A204.1 (cell line): ENCODE measurements at regions not wholly inside any gene's neighbourhood (a gene's known extent, or its start where the extent isn't known, plus 50 kb on each side); places are given as distances from the start of the nearest gene placed in this dataset.

Source experiments
- FAIRE-seq: peaks from 2 replicates; lab custom pipeline; 2012; peaks lifted over from hg19 to GRCh38; lab: Jason Lieb, UNC

DNA sequence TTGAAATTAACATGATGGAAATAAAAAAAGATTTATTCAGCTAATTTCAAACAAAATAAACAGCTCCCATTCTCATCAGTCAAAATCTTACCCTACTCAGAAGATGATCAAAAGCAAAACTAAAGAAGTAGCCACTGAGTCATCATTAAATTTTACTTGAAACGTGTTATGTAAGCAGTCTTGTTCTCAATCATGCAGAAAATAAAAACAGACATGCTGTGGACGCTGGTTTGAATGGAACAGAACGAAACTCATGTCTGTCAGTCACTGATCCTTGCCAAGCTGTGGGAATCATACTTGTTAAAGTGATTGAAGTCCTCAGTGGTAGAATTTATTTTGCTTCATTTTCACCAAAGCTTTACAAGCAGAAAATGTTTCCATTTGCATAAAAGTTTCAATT, 77.2 kb upstream of the TLR3 start:
- no peak for FAIRE-seq

- no peak for FAIRE-seq
Observed at GRCh38 chr4:185992585-185992984, 76.4 kb upstream of the TLR3 start.

GRCh38 chr4:185993328-185993973, 75.5 kb upstream of the TLR3 start:
- FAIRE-seq = no peak

- no peak for FAIRE-seq
Observed at GRCh38 chr4:185994750-185995149, 74.2 kb upstream of the TLR3 start.

- FAIRE-seq = no peak
Observed at GRCh38 chr4:185995665-185996064, 73.3 kb upstream of the TLR3 start.

DNA sequence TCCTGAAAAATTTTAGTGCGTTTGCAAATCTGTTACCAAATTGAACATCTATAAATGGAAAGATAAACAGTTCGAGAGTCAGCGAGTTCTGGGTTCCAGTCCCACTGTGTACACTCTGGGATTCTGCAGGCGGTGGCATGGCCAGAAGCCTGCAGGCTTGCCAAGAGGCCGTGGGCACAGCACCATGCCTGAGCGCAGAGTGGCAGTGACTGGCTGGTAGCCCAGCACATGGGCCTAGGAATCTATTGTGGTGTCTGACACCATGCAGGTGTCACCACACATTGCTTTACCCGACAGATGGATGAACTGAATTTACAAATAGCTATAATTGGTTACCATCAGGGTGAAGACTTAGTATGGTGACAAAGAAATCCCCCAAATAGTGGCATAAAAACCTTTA, 71.7 kb upstream of the TLR3 start:
- no peak for FAIRE-seq

GRCh38 chr4:185998791-185999190, 70.2 kb upstream of the TLR3 start:
- FAIRE-seq = no peak

- no peak for FAIRE-seq
Observed at GRCh38 chr4:185999207-185999606, 69.7 kb upstream of the TLR3 start.

DNA sequence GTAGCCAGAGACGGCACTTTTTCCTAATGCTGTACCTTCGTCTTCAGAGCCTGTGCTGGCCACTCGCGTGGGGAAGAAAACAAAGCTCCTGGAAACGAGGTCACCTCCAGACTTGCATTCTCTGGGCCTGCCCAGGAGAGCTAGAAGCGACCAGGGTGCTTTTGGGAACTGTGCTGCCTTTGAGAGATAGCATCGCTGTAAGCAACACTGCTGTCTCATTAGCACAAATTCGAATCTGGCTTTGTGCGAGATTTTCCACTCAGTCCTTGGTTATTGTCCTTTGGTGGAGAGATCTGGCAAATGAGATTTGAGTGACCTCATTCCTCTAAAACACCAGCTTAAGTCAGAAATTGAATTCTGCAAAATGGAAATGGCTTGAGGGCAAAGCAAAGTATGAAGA, 66.1 kb upstream of the TLR3 start:
- no peak for FAIRE-seq

- no peak for FAIRE-seq
Observed at GRCh38 chr4:186003746-186004145, 65.2 kb upstream of the TLR3 start.

DNA sequence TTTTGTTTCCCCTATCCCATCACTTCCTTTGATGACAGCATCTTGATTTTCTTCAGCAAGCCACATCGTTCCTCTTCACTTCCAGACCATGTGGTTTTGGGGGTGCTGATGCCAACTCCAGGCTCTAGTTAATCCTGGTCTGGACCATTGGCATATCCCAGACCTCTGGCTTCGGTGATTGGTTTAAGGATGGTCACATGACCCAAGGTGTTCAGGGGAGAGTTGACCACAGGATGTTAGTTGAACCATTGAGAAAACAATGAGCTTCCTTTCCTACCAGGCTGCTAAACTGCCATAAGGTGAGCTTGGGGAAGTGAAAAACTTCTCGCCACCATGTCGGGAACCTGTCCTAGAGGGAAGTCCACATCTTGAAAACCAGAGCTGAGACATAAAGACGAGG, 60.9 kb upstream of the TLR3 start:
- no peak for FAIRE-seq

- no peak for FAIRE-seq
Observed at GRCh38 chr4:186009976-186010375, 59.0 kb upstream of the TLR3 start.

GRCh38 chr4:186010821-186011220, 58.1 kb upstream of the TLR3 start:
- no peak for FAIRE-seq

DNA sequence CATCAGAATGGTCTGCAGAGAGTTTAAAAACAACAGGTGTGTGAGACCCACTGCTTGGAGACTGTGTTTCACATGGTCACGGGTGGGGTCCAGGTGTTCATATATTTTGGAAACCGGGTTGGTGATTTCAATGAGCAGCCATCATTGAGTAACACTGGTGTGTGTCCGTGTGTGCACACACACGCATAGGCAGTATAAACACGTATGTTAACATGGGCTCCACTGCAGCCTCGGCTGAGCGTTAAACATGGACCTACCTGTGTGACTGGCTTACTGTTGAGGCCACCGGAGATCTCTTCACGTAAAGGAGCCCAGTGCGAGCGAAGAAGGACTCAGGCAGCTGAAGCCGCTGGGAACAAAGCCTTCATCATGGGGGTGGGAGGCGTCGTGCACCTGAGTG, 56.9 kb upstream of the TLR3 start:
- FAIRE-seq = no peak

- FAIRE-seq = no peak
Observed at GRCh38 chr4:186013419-186014186, 55.4 kb upstream of the TLR3 start.

- no peak for FAIRE-seq
Observed at GRCh38 chr4:186015212-186015817, 53.6 kb upstream of the TLR3 start.

DNA sequence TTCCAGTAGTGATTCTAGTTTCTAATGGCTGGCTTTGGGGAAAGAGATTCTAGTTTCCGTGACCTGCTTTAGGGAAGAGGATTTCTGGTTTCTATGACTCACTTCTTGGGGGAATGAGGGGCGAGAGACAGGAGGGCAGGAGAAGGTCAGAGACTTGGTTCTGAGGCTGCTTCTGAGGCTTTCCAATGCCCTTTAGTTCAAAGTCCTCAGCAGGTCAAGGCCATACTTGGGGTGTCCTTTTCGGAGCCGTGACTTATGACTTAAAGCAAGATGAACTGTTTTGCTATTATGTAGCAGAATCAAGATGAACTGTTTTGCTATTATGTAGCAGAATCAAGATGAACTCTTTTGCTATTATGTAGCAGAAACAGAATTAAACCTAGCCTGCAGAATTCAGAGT, 52.2 kb upstream of the TLR3 start:
- no peak for FAIRE-seq

DNA sequence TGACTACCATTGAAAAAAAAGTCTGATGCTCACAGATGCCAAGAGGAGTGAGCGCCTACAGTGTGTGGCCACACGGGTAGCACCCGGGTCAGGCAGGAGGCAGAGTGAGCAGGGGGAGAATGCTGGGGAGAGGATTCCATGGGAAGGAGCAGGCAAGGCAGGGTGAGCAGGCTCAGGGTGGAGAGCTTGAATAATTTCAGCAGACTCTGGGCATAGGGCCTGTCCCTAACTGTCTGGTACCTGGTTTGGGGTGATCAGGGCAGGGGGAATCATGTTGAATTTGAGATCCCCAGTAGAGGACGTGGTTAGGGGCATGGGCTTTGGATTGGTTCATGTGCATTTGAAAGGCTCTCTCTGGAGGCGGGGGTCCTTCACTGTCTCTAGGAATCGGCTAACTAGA, 51.2 kb upstream of the TLR3 start:
- no peak for FAIRE-seq

- no peak for FAIRE-seq
Observed at GRCh38 chr4:186018261-186018660, 50.7 kb upstream of the TLR3 start.

DNA sequence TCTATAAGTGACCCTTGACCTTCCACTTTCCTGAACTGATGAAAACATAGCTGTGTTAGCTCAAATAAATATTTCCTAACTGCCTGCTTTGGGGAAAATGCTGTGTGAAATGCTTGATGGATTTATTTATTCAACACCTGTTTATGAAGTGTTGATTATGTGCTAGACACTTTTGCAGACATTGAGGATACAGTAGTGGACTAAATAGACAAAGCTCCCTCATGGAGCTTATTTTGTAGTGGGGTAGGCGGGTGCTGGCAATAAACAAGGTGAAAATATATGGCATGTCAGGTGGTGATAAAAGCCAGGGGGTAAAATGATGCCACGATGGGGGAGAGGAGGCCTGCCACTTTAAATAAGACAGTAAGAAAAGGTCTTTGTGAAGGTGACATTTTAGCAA, 50.2 kb upstream of the TLR3 start:
- FAIRE-seq = no peak
